ENCODE measurements at regions not wholly inside any gene's neighbourhood (a gene's known extent, or its start where the extent isn't known, plus 50 kb on each side); places are given as distances from the start of the nearest gene placed in this dataset.

GRCh38 chr11:131218542-131218941 is 151.9 kb upstream of the NTM start:
- no peak for TF ChIP-seq CTCF (IDR thresholded peaks at IDR 0.05; ENCODE audit: low read depth, low read length)
- no peak for TF ChIP-seq EZH2phosphoT487 (IDR thresholded peaks at IDR 0.05; ENCODE audit: low read depth)

Data from OCI-LY3 (cell line).